ENCODE measurements at regions not wholly inside any gene's neighbourhood (a gene's known extent, or its start where the extent isn't known, plus 50 kb on each side); places are given as distances from the start of the nearest gene placed in this dataset.

DNA sequence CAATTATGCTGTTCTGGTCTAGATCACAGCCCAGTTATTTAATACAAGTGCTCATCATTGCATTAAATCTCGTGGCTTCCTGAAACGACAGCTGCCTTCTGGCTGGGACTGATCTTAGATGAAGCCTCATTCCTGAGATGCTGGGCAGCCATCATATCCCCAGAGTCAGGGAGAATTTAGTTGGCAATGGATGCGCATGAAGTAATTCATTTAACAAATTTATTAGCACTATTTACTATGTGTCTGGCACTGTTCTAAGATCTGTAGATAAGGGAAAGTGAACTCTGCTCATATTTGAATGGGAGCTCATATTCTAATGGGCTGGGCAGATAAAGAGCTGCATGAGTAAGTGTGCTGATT is 244.7 kb downstream of the KCNS3 start:
- TF ChIP-seq ZNF24 (IDR thresholded peaks at IDR 0.05) (no peak), SUZ12 (IDR thresholded peaks at IDR 0.05; ENCODE audit: unreplicated experiment) (no peak), GATAD2B (conservative IDR thresholded peaks at IDR 0.05; ENCODE audit: low read depth) (no peak)
- TF ChIP-seq, protein P1, sequence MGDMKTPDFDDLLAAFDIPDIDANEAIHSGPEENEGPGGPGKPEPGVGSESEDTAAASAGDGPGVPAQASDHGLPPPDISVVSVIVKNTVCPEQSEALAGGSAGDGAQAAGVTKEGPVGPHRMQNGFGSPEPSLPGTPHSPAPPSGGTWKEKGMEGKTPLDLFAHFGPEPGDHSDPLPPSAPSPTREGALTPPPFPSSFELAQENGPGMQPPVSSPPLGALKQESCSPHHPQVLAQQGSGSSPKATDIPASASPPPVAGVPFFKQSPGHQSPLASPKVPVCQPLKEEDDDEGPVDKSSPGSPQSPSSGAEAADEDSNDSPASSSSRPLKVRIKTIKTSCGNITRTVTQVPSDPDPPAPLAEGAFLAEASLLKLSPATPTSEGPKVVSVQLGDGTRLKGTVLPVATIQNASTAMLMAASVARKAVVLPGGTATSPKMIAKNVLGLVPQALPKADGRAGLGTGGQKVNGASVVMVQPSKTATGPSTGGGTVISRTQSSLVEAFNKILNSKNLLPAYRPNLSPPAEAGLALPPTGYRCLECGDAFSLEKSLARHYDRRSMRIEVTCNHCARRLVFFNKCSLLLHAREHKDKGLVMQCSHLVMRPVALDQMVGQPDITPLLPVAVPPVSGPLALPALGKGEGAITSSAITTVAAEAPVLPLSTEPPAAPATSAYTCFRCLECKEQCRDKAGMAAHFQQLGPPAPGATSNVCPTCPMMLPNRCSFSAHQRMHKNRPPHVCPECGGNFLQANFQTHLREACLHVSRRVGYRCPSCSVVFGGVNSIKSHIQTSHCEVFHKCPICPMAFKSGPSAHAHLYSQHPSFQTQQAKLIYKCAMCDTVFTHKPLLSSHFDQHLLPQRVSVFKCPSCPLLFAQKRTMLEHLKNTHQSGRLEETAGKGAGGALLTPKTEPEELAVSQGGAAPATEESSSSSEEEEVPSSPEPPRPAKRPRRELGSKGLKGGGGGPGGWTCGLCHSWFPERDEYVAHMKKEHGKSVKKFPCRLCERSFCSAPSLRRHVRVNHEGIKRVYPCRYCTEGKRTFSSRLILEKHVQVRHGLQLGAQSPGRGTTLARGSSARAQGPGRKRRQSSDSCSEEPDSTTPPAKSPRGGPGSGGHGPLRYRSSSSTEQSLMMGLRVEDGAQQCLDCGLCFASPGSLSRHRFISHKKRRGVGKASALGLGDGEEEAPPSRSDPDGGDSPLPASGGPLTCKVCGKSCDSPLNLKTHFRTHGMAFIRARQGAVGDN (IDR thresholded peaks at IDR 0.05) = no peak
- TF ChIP-seq, protein P2, sequence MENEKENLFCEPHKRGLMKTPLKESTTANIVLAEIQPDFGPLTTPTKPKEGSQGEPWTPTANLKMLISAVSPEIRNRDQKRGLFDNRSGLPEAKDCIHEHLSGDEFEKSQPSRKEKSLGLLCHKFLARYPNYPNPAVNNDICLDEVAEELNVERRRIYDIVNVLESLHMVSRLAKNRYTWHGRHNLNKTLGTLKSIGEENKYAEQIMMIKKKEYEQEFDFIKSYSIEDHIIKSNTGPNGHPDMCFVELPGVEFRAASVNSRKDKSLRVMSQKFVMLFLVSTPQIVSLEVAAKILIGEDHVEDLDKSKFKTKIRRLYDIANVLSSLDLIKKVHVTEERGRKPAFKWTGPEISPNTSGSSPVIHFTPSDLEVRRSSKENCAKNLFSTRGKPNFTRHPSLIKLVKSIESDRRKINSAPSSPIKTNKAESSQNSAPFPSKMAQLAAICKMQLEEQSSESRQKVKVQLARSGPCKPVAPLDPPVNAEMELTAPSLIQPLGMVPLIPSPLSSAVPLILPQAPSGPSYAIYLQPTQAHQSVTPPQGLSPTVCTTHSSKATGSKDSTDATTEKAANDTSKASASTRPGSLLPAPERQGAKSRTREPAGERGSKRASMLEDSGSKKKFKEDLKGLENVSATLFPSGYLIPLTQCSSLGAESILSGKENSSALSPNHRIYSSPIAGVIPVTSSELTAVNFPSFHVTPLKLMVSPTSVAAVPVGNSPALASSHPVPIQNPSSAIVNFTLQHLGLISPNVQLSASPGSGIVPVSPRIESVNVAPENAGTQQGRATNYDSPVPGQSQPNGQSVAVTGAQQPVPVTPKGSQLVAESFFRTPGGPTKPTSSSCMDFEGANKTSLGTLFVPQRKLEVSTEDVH (IDR thresholded peaks at IDR 0.05; ENCODE audit: low read depth, partially characterized antibody) = no peak
- BruUV-seq (replicated peaks) = no TSS peak
- FAIRE-seq (no peak), ATAC-seq (no peak), DNase-seq (ENCODE audit: low read depth, low spot score) (no peak)
- ChIA-PET POLR2A (no interaction called here), SMC1A (ENCODE audit: uncharacterized antibody, unreplicated experiment) (no interaction called here), CTCF (no interaction called here), RAD21 (ENCODE audit: unreplicated experiment) (no interaction called here)
- Histone ChIP-seq H4K20me1 (ENCODE audit: control insufficient read depth, insufficient read depth) (no peaks in the 10 kb centered on the region), H3K79me2 (ENCODE audit: control insufficient read depth, insufficient read depth, low read length) (no peaks in the 10 kb centered on the region), H3K4me2 (ENCODE audit: control insufficient read depth, insufficient read depth) (no peak overlapping the region), H2AFZ (ENCODE audit: control insufficient read depth, low read depth, low read length) (no peak overlapping the region), H3K36me3 (ENCODE audit: control insufficient read depth in 2 of 2, insufficient read depth in 2 of 2, low read length in 1 of 2) (no peaks in the 10 kb centered on the region), H3K9me3 (replicated peaks; ENCODE audit: control insufficient read depth, insufficient read depth, low read length) (no peaks in the 10 kb centered on the region), H3K9ac (ENCODE audit: control insufficient read depth, insufficient read depth, low read length) (no peak overlapping the region), H3K27me3 (replicated peaks in 1 of 2; ENCODE audit: control insufficient read depth in 2 of 2, insufficient read depth in 2 of 2, low read length in 1 of 2) (no peaks in the 10 kb centered on the region; a peak in 1 of 4 replicates), H3K27ac (ENCODE audit: control insufficient read depth, insufficient read depth) (no peak overlapping the region), H3K4me1 (ENCODE audit: control insufficient read depth, insufficient read depth, low read length) (no peaks in the 10 kb centered on the region), H3K4me3 (no peak overlapping the region)
- in situ Hi-C loops (cut with MboI) = no loop called here
- 7% methylated on average over 3 of the region's 3 CpGs for WGBS (ENCODE audit: insufficient coverage, insufficient replicate concordance, low lambda C conversion rate, missing lambda C conversion rate)
- intact Hi-C loops (cut with micrococcal nuclease; ENCODE audit: unreplicated experiment) = no loop called here
